Liver (tissue), 8 donors: ENCODE measurements at regions not wholly inside any gene's neighbourhood (a gene's known extent, or its start where the extent isn't known, plus 50 kb on each side); places are given as distances from the start of the nearest gene placed in this dataset.

Source experiments
- DNase-seq: peaks from one replicate; pipeline ENCODE4 v3.0.0-alpha.2; 2017; ENCODE audit warnings: low spot score
- H3K27ac ChIP-seq, 2 donors: one replicate each; pipeline ENCODE4 v1.7.0; 2013; ENCODE audit warnings: inconsistent platforms in 2 of 2, low read length in 2 of 2, control low read depth in 1 of 2, low read depth in 1 of 2, mild to moderate bottlenecking in 1 of 2
- H3K27me3 ChIP-seq, 4 donors: one replicate each; pipeline versions ENCODE4 v1.6.1 to v1.7.0; 2013; ENCODE audit warnings: low read length in 3 of 4, inconsistent platforms in 1 of 4, mild to moderate bottlenecking in 1 of 4, moderate library complexity in 1 of 4; ENCODE audit not compliant: control insufficient read depth in 4 of 4, insufficient read depth in 4 of 4
- H3K36me3 ChIP-seq, 4 donors: one replicate each; pipeline versions ENCODE4 v1.6.1 to v1.7.0; 2013; ENCODE audit warnings: low read length in 3 of 4, mild to moderate bottlenecking in 3 of 4, low read depth in 1 of 4, moderate library complexity in 1 of 4; ENCODE audit not compliant: control insufficient read depth in 4 of 4, insufficient read depth in 3 of 4
- H3K4me1 ChIP-seq, 4 donors: one replicate each; pipeline versions ENCODE4 v1.6.1 to v1.7.0; 2013; ENCODE audit warnings: low read length in 3 of 4, mild to moderate bottlenecking in 3 of 4, moderate library complexity in 1 of 4; ENCODE audit not compliant: control insufficient read depth in 4 of 4, insufficient read depth in 4 of 4
- H3K4me3 ChIP-seq, 3 donors: one replicate each; pipeline versions ENCODE4 v1.6.1 to v1.7.0; 2013; ENCODE audit warnings: low read length in 3 of 3, control low read depth in 1 of 3, low read depth in 1 of 3, mild to moderate bottlenecking in 1 of 3
- H3K9ac ChIP-seq, 2 donors: one replicate each; pipeline ENCODE4 v1.7.0; 2013; ENCODE audit warnings: low read length in 2 of 2, mild to moderate bottlenecking in 2 of 2, moderate library complexity in 2 of 2, control low read depth in 1 of 2, low read depth in 1 of 2
- H3K9me3 ChIP-seq, 4 donors: one replicate each; pipeline versions ENCODE4 v1.6.1 to v1.7.0; 2013; ENCODE audit warnings: low read length in 3 of 4; ENCODE audit not compliant: control insufficient read depth in 4 of 4
- ATF3 ChIP-seq: IDR thresholded peaks from 2 replicates; pipeline ENCODE4 v1.6.1; 2016; ENCODE audit warnings: antibody characterized with exemption
- CTCF ChIP-seq: fragments of 150-350 bp; IDR thresholded peaks from 2 replicates; pipeline ENCODE4 v1.5.1; 2017; ENCODE audit warnings: improper control_type of control experiment, low read depth, low read length; ENCODE audit not compliant: missing input control
- EGR1 ChIP-seq, 2 donors: IDR thresholded peaks; 2 replicates each; pipeline ENCODE4 v1.6.1; 2016 to 2018; ENCODE audit warnings: antibody characterized with exemption in 2 of 2, low read depth in 2 of 2
- FOXA1 ChIP-seq: IDR thresholded peaks from 2 replicates; pipeline ENCODE4 v1.6.1; 2016; ENCODE audit warnings: antibody characterized with exemption
- FOXA2 ChIP-seq: IDR thresholded peaks from 2 replicates; pipeline ENCODE4 v1.6.1; 2016; ENCODE audit warnings: antibody characterized with exemption
- GABPA ChIP-seq, 2 donors: IDR thresholded peaks in 1 of 2; conservative IDR thresholded peaks in 1 of 2; 2 replicates each; pipeline ENCODE4 v1.6.1; 2016; ENCODE audit warnings: antibody characterized with exemption in 2 of 2, mild to moderate bottlenecking in 1 of 2, moderate library complexity in 1 of 2
- HNF4A ChIP-seq, 2 donors: conservative IDR thresholded peaks; 2 replicates each; pipeline ENCODE4 v1.6.1; 2016; ENCODE audit warnings: antibody characterized with exemption in 2 of 2, mild to moderate bottlenecking in 2 of 2
- HNF4G ChIP-seq: IDR thresholded peaks from 2 replicates; pipeline ENCODE4 v1.6.1; 2016; ENCODE audit warnings: antibody characterized with exemption
- JUND ChIP-seq, 2 donors: IDR thresholded peaks; 2 replicates each; pipeline ENCODE4 v1.6.1; 2016; ENCODE audit warnings: antibody characterized with exemption in 2 of 2
- MAX ChIP-seq: IDR thresholded peaks from 2 replicates; pipeline ENCODE4 v1.6.1; 2016; ENCODE audit warnings: antibody characterized with exemption
- NR2F2 ChIP-seq: IDR thresholded peaks from 2 replicates; pipeline ENCODE4 v1.6.1; 2016; ENCODE audit warnings: antibody characterized with exemption
- RAD21 ChIP-seq, 2 donors: IDR thresholded peaks; 2 replicates each; pipeline ENCODE4 v1.6.1; 2016; ENCODE audit warnings: antibody characterized with exemption in 2 of 2, mild to moderate bottlenecking in 2 of 2
- REST ChIP-seq: IDR thresholded peaks from 2 replicates; pipeline ENCODE4 v1.6.1; 2016; ENCODE audit warnings: antibody characterized with exemption, mild to moderate bottlenecking
- RXRA ChIP-seq, 2 donors: IDR thresholded peaks; 2 replicates each; pipeline ENCODE4 v1.6.1; 2017 to 2018; ENCODE audit warnings: antibody characterized with exemption in 2 of 2, mild to moderate bottlenecking in 1 of 2
- SP1 ChIP-seq: IDR thresholded peaks from 2 replicates; pipeline ENCODE4 v1.6.1; 2018; ENCODE audit warnings: antibody characterized with exemption, mild to moderate bottlenecking
- TAF1 ChIP-seq: conservative IDR thresholded peaks from 2 replicates; pipeline ENCODE4 v1.6.1; 2016; ENCODE audit warnings: antibody characterized with exemption, mild to moderate bottlenecking
- YY1 ChIP-seq: IDR thresholded peaks from 2 replicates; pipeline ENCODE4 v1.6.1; 2016; ENCODE audit warnings: antibody characterized with exemption, mild to moderate bottlenecking
- ZBTB33 ChIP-seq: IDR thresholded peaks from 2 replicates; pipeline ENCODE4 v1.6.1; 2016; ENCODE audit warnings: antibody characterized with exemption
- WGBS: extraction: QIAGEN DNeasy Blood & Tissue Kit; methylation state at CpG from one replicate; pipeline ENCODE4 v1.1.7; 2013; 5-methylcytosine and 5-hydroxymethylcytosine counted together
- donor health status: healthy.
- donor health status: healthy.
- donor health status: healthy.
- donor health status: healthy.
- donor health status: healthy.

- no peaks in the 10 kb centered on the region for H3K36me3 ChIP-seq
Measured at GRCh38 chr7:25515633-25516275, 287.5 kb upstream of the NPVF start.

More at GRCh38 chr7:25515633-25516275, 287.5 kb upstream of the NPVF start:
- H3K4me3 ChIP-seq = no peak overlapping the region
- no peak for DNase-seq
- H3K9ac ChIP-seq = no peak overlapping the region
- 45% methylated on average over 1 of the region's 1 CpG for WGBS
- no peaks in the 10 kb centered on the region for H3K4me1 ChIP-seq
- no peaks in the 10 kb centered on the region for H3K9me3 ChIP-seq
- no peak overlapping the region for H3K27ac ChIP-seq
- no peaks in the 10 kb centered on the region for H3K27me3 ChIP-seq
- no peak for TF ChIP-seq GABPA (IDR thresholded peaks at IDR 0.05 in 1 of 2, conservative IDR thresholded peaks at IDR 0.05 in 1 of 2)
- TF ChIP-seq REST = no peak
- TF ChIP-seq ATF3 = no peak
- no peak for TF ChIP-seq HNF4G
- no peak for TF ChIP-seq NR2F2
- no peak for TF ChIP-seq ZBTB33
- no peak for TF ChIP-seq FOXA1
- no peak for TF ChIP-seq EGR1 (IDR thresholded peaks at IDR 0.05; ENCODE audit: low read depth in 2 of 2)
- TF ChIP-seq RAD21 (IDR thresholded peaks at IDR 0.05) = no peak
- no peak for TF ChIP-seq HNF4A (conservative IDR thresholded peaks at IDR 0.05)
- no peak for TF ChIP-seq JUND (IDR thresholded peaks at IDR 0.05)
- TF ChIP-seq SP1 = no peak
- TF ChIP-seq CTCF = no peak
- no peak for TF ChIP-seq RXRA (IDR thresholded peaks at IDR 0.05)
- TF ChIP-seq TAF1 = no peak
- no peak for TF ChIP-seq MAX
- TF ChIP-seq YY1 = no peak
- TF ChIP-seq FOXA2 = no peak
